Stimulated activated CD8-positive, alpha-beta memory T cell treated with anti-CD3 and anti-CD28 coated beads, Interleukin-12 subunit alpha, Interleukin-12 subunit beta, amount 100 ng/mL, for 4 hours (primary cell): ENCODE measurements at regions not wholly inside any gene's neighbourhood (a gene's known extent, or its start where the extent isn't known, plus 50 kb on each side); places are given as distances from the start of the nearest gene placed in this dataset.

Experiments used
- DNase-seq: peaks from one replicate; pipeline ENCODE4 v3.0.0-alpha.2; 2020; ENCODE audit warnings: low read depth

DNA sequence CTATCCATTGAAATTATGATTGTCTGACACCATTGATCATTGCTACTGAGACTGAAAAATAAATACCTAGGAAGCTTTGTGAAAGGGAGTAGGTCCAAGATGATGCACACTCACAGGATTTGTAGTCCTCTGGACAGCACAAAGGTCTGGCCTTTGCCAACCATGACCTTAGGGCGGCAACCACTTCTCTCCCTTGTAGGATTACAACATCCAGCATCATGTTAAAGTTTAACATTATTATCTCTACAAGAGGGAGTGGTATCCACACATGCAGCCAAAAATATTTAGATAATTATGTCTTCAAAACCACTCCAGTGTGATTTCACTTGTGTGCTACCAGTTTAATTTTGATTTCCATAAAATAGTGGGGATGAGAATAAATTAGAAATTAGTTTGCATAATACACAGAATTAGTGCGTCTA, 51.1 kb upstream of the NHSL1 start:
- DNase-seq: no peak

GRCh38 chr6:138554146-138554545, 54.9 kb upstream of the NHSL1 start:
- no peak for DNase-seq

GRCh38 chr6:138555421-138555988, 56.2 kb upstream of the NHSL1 start:
- no peak for DNase-seq

DNA sequence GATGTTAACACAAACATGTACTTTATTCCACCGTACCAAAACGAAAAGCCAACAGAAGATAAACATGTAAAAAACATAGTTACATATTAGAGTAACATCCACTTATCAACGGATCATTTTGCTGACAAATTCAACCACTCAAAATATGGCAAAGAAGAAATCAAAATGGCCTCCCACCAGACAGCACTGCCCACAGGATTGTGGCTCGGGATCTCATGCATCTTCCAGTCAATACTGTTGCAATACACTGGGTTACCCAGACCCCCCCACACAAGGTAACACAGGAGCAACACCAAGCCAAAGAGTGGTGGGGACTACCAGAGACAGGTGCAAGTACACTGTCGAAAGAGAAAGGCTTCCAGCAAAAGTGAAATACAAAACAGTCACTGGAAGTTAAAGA, 57.9 kb upstream of the NHSL1 start:
- no peak for DNase-seq

DNA sequence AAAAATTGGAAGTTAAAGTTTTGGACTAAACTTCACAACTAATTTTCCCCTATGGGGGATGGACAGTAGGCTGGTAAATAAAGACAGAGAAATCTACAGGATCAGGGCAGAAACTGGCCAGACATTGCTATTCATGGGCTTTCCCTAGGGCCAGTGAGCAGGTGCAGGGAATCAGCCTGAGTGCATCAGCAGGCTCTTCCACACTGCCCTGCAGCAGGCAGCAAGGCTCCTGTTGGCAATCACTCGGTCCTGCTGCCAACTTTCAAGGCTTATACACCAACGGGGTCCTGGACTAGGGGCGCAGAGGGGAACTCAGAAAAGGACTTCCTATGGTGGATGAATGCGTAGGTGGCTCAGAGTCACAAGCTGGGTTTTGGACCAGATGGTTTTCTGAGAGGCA, 59.8 kb upstream of the NHSL1 start:
- DNase-seq: no peak

- no peak for DNase-seq
Observed at GRCh38 chr6:138560130-138560860, 61.0 kb upstream of the NHSL1 start.

GRCh38 chr6:138562691-138563090, 63.4 kb upstream of the NHSL1 start:
- DNase-seq: no peak

DNA sequence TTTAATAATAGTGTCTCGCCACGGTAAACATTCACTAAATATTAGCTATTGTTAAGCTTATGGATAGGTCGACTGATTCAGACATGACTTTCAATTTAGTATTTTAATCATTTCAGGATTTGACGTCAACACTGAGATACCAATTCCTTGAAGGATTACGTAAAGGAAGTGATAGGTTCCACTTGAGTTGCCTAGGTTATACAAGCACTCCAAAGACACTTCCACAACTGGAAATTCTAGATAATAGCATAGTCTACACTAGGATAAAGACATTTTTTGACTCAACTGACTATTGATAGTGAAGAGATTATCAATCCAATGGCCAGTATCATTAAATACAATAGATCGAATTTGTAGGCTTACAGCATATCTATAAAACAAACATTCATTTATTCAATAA, 63.9 kb upstream of the NHSL1 start:
- no peak for DNase-seq

GRCh38 chr6:138563650-138564049, 64.4 kb upstream of the NHSL1 start:
- DNase-seq: no peak

GRCh38 chr6:138564170-138564721, 65.0 kb upstream of the NHSL1 start:
- DNase-seq: no peak

DNA sequence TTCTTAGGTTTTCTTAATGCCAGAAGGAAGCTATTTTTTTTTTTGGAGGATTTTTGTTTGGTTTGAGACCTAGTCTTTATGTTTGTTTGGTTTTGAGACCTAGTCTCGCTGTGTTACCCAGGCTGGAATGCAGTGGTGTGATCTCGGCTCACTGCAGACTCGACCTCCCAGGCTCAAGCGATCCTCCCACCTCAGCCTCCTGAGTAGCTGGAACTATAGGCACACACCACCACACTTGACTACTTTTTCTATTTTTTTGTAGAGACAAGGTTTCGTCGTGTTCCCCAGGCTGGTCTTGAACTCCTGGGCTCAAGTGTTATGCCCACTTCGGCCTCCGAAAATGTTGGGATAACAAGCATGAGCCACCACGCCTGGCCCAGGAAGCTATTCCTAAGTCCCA, 67.8 kb upstream of the NHSL1 start:
- no peak for DNase-seq

DNA sequence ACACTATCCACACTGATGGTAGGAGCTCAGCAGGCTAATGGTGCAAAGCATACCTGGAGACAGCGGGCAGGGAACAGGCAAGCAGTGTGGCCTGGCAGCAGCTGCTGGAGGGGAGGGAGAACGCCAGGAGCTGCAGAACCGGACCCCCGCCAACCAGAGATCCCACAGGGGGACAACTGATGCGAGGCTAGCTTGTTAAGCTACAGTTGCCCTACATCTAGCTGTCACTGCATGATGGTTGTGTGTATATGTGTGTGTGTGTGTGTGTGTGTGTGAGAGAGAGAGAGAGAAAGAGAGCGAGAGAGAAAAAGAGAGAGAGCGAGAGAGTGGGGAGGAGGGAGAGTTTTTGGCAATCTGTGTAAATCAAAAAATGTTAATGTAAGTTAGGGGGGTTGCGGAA, 69.7 kb upstream of the NHSL1 start:
- DNase-seq: no peak

GRCh38 chr6:138569554-138569953, 70.3 kb upstream of the NHSL1 start:
- DNase-seq: no peak

DNA sequence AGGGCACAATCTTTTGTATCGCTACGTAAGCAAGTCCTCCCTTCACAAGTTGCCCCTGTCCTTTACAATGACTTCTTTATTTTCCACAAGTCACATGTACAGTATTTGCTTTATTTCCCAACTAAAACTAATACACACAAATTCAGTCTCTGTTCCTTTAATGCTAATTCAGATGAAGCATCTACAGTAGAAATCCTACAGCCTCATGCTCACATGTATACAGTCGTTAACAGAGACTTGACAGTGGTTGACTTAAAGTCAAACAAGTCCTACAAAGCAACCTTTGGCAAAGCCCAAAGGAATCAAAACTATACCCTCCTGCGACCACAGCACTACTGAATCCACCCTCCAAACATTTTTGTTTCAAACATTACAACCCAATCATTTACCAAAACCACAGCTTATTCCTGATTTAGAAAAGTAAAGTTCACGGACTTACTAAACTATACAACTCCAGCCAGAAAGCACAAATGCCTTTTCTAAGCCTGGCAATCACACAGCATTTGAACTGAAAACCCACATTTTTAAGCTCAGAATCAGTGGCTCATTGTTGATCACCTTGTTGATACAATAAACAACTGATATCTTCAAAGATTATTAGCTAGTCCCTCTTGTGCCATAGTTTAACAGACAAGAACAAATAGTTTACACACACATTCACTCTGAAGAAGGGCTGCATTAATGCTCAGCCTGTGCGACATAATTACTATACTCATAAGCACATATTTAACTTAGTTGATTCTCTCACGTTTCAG, 70.9 kb upstream of the NHSL1 start:
- DNase-seq: no peak

- DNase-seq: no peak
Observed at GRCh38 chr6:138570725-138571029, 71.4 kb upstream of the NHSL1 start.

GRCh38 chr6:138571181-138571580, 71.9 kb upstream of the NHSL1 start:
- no peak for DNase-seq

DNA sequence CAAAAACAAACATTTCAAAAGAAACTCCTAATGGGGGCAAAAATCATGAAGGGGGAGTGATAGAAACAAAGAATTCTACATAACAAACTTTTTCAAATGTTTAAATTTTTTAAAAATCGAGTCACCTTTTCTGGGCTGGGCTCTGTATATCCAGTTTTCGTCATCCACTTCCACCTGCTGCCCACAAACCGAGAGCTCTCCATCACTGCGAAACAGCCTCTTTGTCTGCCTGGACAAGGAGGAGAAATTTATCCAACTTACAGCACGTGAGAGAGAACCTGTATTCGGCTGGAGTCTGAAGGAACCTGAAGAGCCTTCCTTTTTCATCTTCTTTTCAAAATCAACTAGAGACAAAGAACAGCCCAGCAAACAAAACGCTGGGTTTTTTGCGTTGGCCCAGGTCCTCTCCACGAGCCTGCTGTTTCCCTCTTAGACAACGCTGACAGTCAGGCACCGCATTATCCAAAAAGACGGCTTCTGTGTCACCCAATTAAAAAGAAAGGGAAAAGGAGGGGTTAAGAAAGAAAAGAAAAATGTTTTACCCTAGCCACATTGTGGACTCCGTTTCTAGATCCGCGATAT, 72.4 kb upstream of the NHSL1 start:
- no peak for DNase-seq

GRCh38 chr6:138572167-138572875, 73.0 kb upstream of the NHSL1 start:
- DNase-seq: no peak

GRCh38 chr6:138572885-138573284, 73.6 kb upstream of the NHSL1 start:
- DNase-seq: no peak

- DNase-seq: no peak
Observed at GRCh38 chr6:138575257-138575656, 76.0 kb upstream of the NHSL1 start.

GRCh38 chr6:138576313-138576712, 77.0 kb upstream of the NHSL1 start:
- no peak for DNase-seq
